ENCODE measurements at regions not wholly inside any gene's neighbourhood (a gene's known extent, or its start where the extent isn't known, plus 50 kb on each side); places are given as distances from the start of the nearest gene placed in this dataset.

GRCh38 chr15:96264801-96265515 is 65.5 kb upstream of the NR2F2 start:
- H3F3A ChIP-seq (ENCODE audit: control insufficient read depth, insufficient read depth), result no peaks in the 10 kb centered on the region
- H3K27ac ChIP-seq (ENCODE audit: low read depth, low read length), result no peak overlapping the region
- H3K36me3 ChIP-seq (ENCODE audit: control insufficient read depth, low read length), result no peaks in the 10 kb centered on the region
- H3K9me3 ChIP-seq (ENCODE audit: control insufficient read depth, insufficient read depth, low read length), result no peaks in the 10 kb centered on the region
- H3K4me1 ChIP-seq (ENCODE audit: control insufficient read depth, low read length), result no peaks in the 10 kb centered on the region
- no peaks in the 10 kb centered on the region for H3K9me2 ChIP-seq (replicated peaks; ENCODE audit: control insufficient read depth, low read length)
- no peak overlapping the region for H3K4me3 ChIP-seq (ENCODE audit: low read length)
- H3K4me2 ChIP-seq (ENCODE audit: low read length), result no peak overlapping the region
- no peak for TF ChIP-seq EZH2phosphoT487 (IDR thresholded peaks at IDR 0.05; ENCODE audit: borderline replicate concordance, low read length)
- no peak for TF ChIP-seq CTCF (IDR thresholded peaks at IDR 0.05; ENCODE audit: low read depth, low read length, poor library complexity, severe bottlenecking)
- no peaks in the 10 kb centered on the region for H3K79me2 ChIP-seq (ENCODE audit: control insufficient read depth, low read length)
- no peaks in the 10 kb centered on the region for H3K27me3 ChIP-seq (ENCODE audit: control insufficient read depth, low read length)
- H4K20me1 ChIP-seq (ENCODE audit: control insufficient read depth, insufficient read depth, low read depth, low read length), result no peaks in the 10 kb centered on the region

GRCh38 chr15:96266456-96266855 is 64.0 kb upstream of the NR2F2 start:
- Histone ChIP-seq H3K27me3 (ENCODE audit: control insufficient read depth, low read length) (no peaks in the 10 kb centered on the region), H3F3A (ENCODE audit: control insufficient read depth, insufficient read depth) (no peaks in the 10 kb centered on the region), H3K36me3 (ENCODE audit: control insufficient read depth, low read length) (no peaks in the 10 kb centered on the region), H3K79me2 (ENCODE audit: control insufficient read depth, low read length) (no peaks in the 10 kb centered on the region), H3K4me1 (ENCODE audit: control insufficient read depth, low read length) (no peaks in the 10 kb centered on the region), H4K20me1 (ENCODE audit: control insufficient read depth, insufficient read depth, low read depth, low read length) (no peaks in the 10 kb centered on the region), H3K4me3 (ENCODE audit: low read length) (no peak overlapping the region), H3K4me2 (ENCODE audit: low read length) (no peak overlapping the region), H3K27ac (ENCODE audit: low read depth, low read length) (no peak overlapping the region), H3K9me3 (ENCODE audit: control insufficient read depth, insufficient read depth, low read length) (no peaks in the 10 kb centered on the region), H3K9me2 (replicated peaks; ENCODE audit: control insufficient read depth, low read length) (no peaks in the 10 kb centered on the region)
- TF ChIP-seq CTCF (IDR thresholded peaks at IDR 0.05; ENCODE audit: low read depth, low read length, poor library complexity, severe bottlenecking) (no peak), EZH2phosphoT487 (IDR thresholded peaks at IDR 0.05; ENCODE audit: borderline replicate concordance, low read length) (no peak)

- Histone ChIP-seq H3K9me2 (replicated peaks; ENCODE audit: control insufficient read depth, low read length) (no peaks in the 10 kb centered on the region), H3K9me3 (ENCODE audit: control insufficient read depth, insufficient read depth, low read length) (no peaks in the 10 kb centered on the region), H3K79me2 (ENCODE audit: control insufficient read depth, low read length) (no peaks in the 10 kb centered on the region), H3K4me3 (ENCODE audit: low read length) (no peak overlapping the region), H3F3A (ENCODE audit: control insufficient read depth, insufficient read depth) (no peaks in the 10 kb centered on the region), H4K20me1 (ENCODE audit: control insufficient read depth, insufficient read depth, low read depth, low read length) (no peaks in the 10 kb centered on the region), H3K4me2 (ENCODE audit: low read length) (no peak overlapping the region), H3K36me3 (ENCODE audit: control insufficient read depth, low read length) (no peaks in the 10 kb centered on the region), H3K4me1 (ENCODE audit: control insufficient read depth, low read length) (no peaks in the 10 kb centered on the region), H3K27me3 (ENCODE audit: control insufficient read depth, low read length) (no peaks in the 10 kb centered on the region), H3K27ac (ENCODE audit: low read depth, low read length) (no peak overlapping the region)
- TF ChIP-seq CTCF (IDR thresholded peaks at IDR 0.05; ENCODE audit: low read depth, low read length, poor library complexity, severe bottlenecking) (no peak), EZH2phosphoT487 (IDR thresholded peaks at IDR 0.05; ENCODE audit: borderline replicate concordance, low read length) (no peak)
These were observed 63.0 kb upstream of the NR2F2 start for GRCh38 chr15:96267463-96267862.

Measured in DOHH2 (cell line).